Epidermal melanocyte (primary cell): ENCODE measurements at regions not wholly inside any gene's neighbourhood (a gene's known extent, or its start where the extent isn't known, plus 50 kb on each side); places are given as distances from the start of the nearest gene placed in this dataset.

Experiments used
- DNase-seq: peaks from one replicate; pipeline ENCODE4 v3.0.0; 2011; ENCODE audit warnings: low spot score; ENCODE audit not compliant: insufficient read length

- DNase-seq = no peak
Measured at GRCh38 chr6:22091424-22091948, 205.3 kb downstream of the PRL start.

- no peak for DNase-seq
Measured at GRCh38 chr6:22095836-22096235, 201.0 kb downstream of the PRL start.

- DNase-seq = no peak
Measured at GRCh38 chr6:22098601-22099031, 198.2 kb downstream of the PRL start.

GRCh38 chr6:22099231-22099630 lies 197.6 kb downstream of the PRL start:
- DNase-seq = no peak

GRCh38 chr6:22099923-22100322 lies 196.9 kb downstream of the PRL start:
- no peak for DNase-seq

- no peak for DNase-seq
Measured at GRCh38 chr6:22101163-22101562, 195.7 kb downstream of the PRL start.

- DNase-seq = no peak
Measured at GRCh38 chr6:22102671-22103070, 194.2 kb downstream of the PRL start.

- DNase-seq = no peak
Measured at GRCh38 chr6:22106451-22106850, 190.4 kb downstream of the PRL start.

- no peak for DNase-seq
Measured at GRCh38 chr6:22106961-22107360, 189.9 kb downstream of the PRL start.

GRCh38 chr6:22108199-22108598 lies 188.6 kb downstream of the PRL start:
- DNase-seq = no peak

GRCh38 chr6:22110061-22110460 lies 186.8 kb downstream of the PRL start:
- no peak for DNase-seq

- no peak for DNase-seq
Measured at GRCh38 chr6:22112461-22112860, 184.4 kb downstream of the PRL start.

GRCh38 chr6:22113026-22113766 lies 183.6 kb downstream of the PRL start:
- peak; percentile 25 for DNase-seq

- no peak for DNase-seq
Measured at GRCh38 chr6:22115559-22115958, 181.3 kb downstream of the PRL start.

GRCh38 chr6:22117631-22118030 lies 179.2 kb downstream of the PRL start:
- DNase-seq = no peak

GRCh38 chr6:22119500-22119899 lies 177.3 kb downstream of the PRL start:
- DNase-seq = no peak

GRCh38 chr6:22124756-22125155 lies 172.1 kb downstream of the PRL start:
- no peak for DNase-seq

- DNase-seq = no peak
Measured at GRCh38 chr6:22126910-22127309, 169.9 kb downstream of the PRL start.

- no peak for DNase-seq
Measured at GRCh38 chr6:22129751-22130150, 167.1 kb downstream of the PRL start.

- DNase-seq = no peak
Measured at GRCh38 chr6:22132656-22133055, 164.2 kb downstream of the PRL start.

GRCh38 chr6:22133357-22133756 lies 163.5 kb downstream of the PRL start:
- DNase-seq = no peak

- no peak for DNase-seq
Measured at GRCh38 chr6:22134308-22134707, 162.5 kb downstream of the PRL start.

- no peak for DNase-seq
Measured at GRCh38 chr6:22135395-22135794, 161.4 kb downstream of the PRL start.
